ENCODE measurements at regions not wholly inside any gene's neighbourhood (a gene's known extent, or its start where the extent isn't known, plus 50 kb on each side); places are given as distances from the start of the nearest gene placed in this dataset.
A peak's percentile ranks its signal among the peaks of the same experiment; 100 is the strongest.

- CTCF ChIA-PET = no interaction called here
- ATAC-seq (no peak), DNase-seq (ENCODE audit: low spot score) (no peak)
- TF ChIP-seq TEAD4 (CRISPR knock-in tag; IDR thresholded peaks at IDR 0.05) = no peak
- TF ChIP-seq CREB1 (CRISPR knock-in tag; IDR thresholded peaks at IDR 0.05) = no peak
- TF ChIP-seq AR (CRISPR knock-in tag; IDR thresholded peaks at IDR 0.05) = no peak
- no peak for TF ChIP-seq ZBTB21 (CRISPR knock-in tag; IDR thresholded peaks at IDR 0.05; ENCODE audit: borderline replicate concordance)
- no peak for TF ChIP-seq TP53 (CRISPR knock-in tag; IDR thresholded peaks at IDR 0.05)
- TF ChIP-seq ZNF425 (CRISPR knock-in tag; conservative IDR thresholded peaks at IDR 0.05) = no peak
- no peak for TF ChIP-seq JUN (CRISPR knock-in tag; IDR thresholded peaks at IDR 0.05)
- TF ChIP-seq PREB (CRISPR knock-in tag; IDR thresholded peaks at IDR 0.05; ENCODE audit: borderline replicate concordance) = no peak
- TF ChIP-seq ZNF232 (CRISPR knock-in tag; IDR thresholded peaks at IDR 0.05) = no peak
- TF ChIP-seq RELA (CRISPR knock-in tag; IDR thresholded peaks at IDR 0.05; ENCODE audit: borderline replicate concordance) = no peak
- TF ChIP-seq EMX1 (CRISPR knock-in tag; IDR thresholded peaks at IDR 0.05) = no peak
- no peak for TF ChIP-seq ATF3 (CRISPR knock-in tag; conservative IDR thresholded peaks at IDR 0.05)
- POLR2A ChIA-PET = no interaction called here
- no peaks in the 10 kb centered on the region for H3K36me3 Mint-ChIP-seq
- peaks cover 9% of the 10 kb centered on the region for H3K4me1 Mint-ChIP-seq
- H3K4me3 Mint-ChIP-seq = no peak overlapping the region
- no peaks in the 10 kb centered on the region for H3K9me3 Mint-ChIP-seq
- no peaks in the 10 kb centered on the region for H3K27me3 Mint-ChIP-seq (ENCODE audit: low read depth)
- H3K27ac Mint-ChIP-seq = no peak overlapping the region; the same call in 1 of the 2 replicates
Observed at GRCh38 chrX:22922961-22923360, 76.8 kb upstream of the DDX53 start.

GRCh38 chrX:22934640-22935039, 65.1 kb upstream of the DDX53 start:
- Mint-ChIP-seq H3K27me3 (ENCODE audit: low read depth) (no peaks in the 10 kb centered on the region), H3K4me3 (no peak overlapping the region), H3K36me3 (no peaks in the 10 kb centered on the region), H3K27ac (no peak overlapping the region), H3K4me1 (no peaks in the 10 kb centered on the region), H3K9me3 (no peaks in the 10 kb centered on the region)
- TF ChIP-seq PRDM15 (CRISPR knock-in tag; IDR thresholded peaks at IDR 0.05) = no peak
- peak; percentile 94 for TF ChIP-seq HMGA2 (CRISPR knock-in tag; IDR thresholded peaks at IDR 0.05)
- no peak for TF ChIP-seq ZNF263 (CRISPR knock-in tag; IDR thresholded peaks at IDR 0.05; ENCODE audit: low read depth)
- TF ChIP-seq MXD4 (CRISPR knock-in tag; IDR thresholded peaks at IDR 0.05; ENCODE audit: borderline replicate concordance) = no peak
- ChIA-PET CTCF (no interaction called here), POLR2A (no interaction called here)
- ATAC-seq = no peak
- no peak for DNase-seq (ENCODE audit: low spot score)

Data from WTC11 (cell line).